ENCODE measurements at regions not wholly inside any gene's neighbourhood (a gene's known extent, or its start where the extent isn't known, plus 50 kb on each side); places are given as distances from the start of the nearest gene placed in this dataset.

GRCh38 chr2:37560241-37560848 is 111.1 kb downstream of the CDC42EP3 start:
- WGBS (ENCODE audit: low lambda C conversion rate, missing lambda C conversion rate), result 93% methylated on average over 5 of the region's 5 CpGs
- H2AFZ ChIP-seq, result no peak overlapping the region
- no peak overlapping the region for H3K4me2 ChIP-seq
- no peaks in the 10 kb centered on the region for H3K79me2 ChIP-seq
- DNase-seq (ENCODE audit: low spot score), result no peak
- H3K9me3 ChIP-seq (ENCODE audit: low read depth), result no peaks in the 10 kb centered on the region
- peaks cover 4% of the 10 kb centered on the region for H3K4me1 ChIP-seq (ENCODE audit: insufficient read depth)
- TF ChIP-seq EZH2 (IDR thresholded peaks at IDR 0.05; ENCODE audit: borderline replicate concordance) (no peak), EZH2phosphoT487 (IDR thresholded peaks at IDR 0.05; ENCODE audit: low read depth, severe bottlenecking, unreplicated experiment) (no peak), CTCF (IDR thresholded peaks at IDR 0.05; ENCODE audit: poor library complexity) (no peak)
- H3K27ac ChIP-seq, result no peak overlapping the region
- H3K4me3 ChIP-seq, result no peak overlapping the region
- H4K20me1 ChIP-seq (ENCODE audit: insufficient read depth, poor library complexity, severe bottlenecking), result no peaks in the 10 kb centered on the region
- H3K27me3 ChIP-seq, result no peaks in the 10 kb centered on the region
- no peaks in the 10 kb centered on the region for H3K36me3 ChIP-seq (replicated peaks; ENCODE audit: insufficient read depth, low read depth)
- no peaks in the 10 kb centered on the region for H3K9me2 ChIP-seq (replicated peaks; ENCODE audit: insufficient read depth)

GRCh38 chr2:37560863-37561614 is 110.4 kb downstream of the CDC42EP3 start:
- Histone ChIP-seq H4K20me1 (ENCODE audit: insufficient read depth, poor library complexity, severe bottlenecking) (no peaks in the 10 kb centered on the region), H2AFZ (no peak overlapping the region), H3K4me2 (no peak overlapping the region), H3K79me2 (no peaks in the 10 kb centered on the region), H3K9me3 (ENCODE audit: low read depth) (no peaks in the 10 kb centered on the region), H3K27ac (no peak overlapping the region), H3K9me2 (replicated peaks; ENCODE audit: insufficient read depth) (no peaks in the 10 kb centered on the region), H3K36me3 (replicated peaks; ENCODE audit: insufficient read depth, low read depth) (no peaks in the 10 kb centered on the region), H3K27me3 (no peaks in the 10 kb centered on the region), H3K4me3 (no peak overlapping the region), H3K4me1 (ENCODE audit: insufficient read depth) (peaks cover 4% of the 10 kb centered on the region)
- no peak for DNase-seq (ENCODE audit: low spot score)
- 76% methylated on average over 4 of the region's 4 CpGs for WGBS (ENCODE audit: low lambda C conversion rate, missing lambda C conversion rate)
- no peak for TF ChIP-seq EZH2phosphoT487 (IDR thresholded peaks at IDR 0.05; ENCODE audit: low read depth, severe bottlenecking, unreplicated experiment)
- no peak for TF ChIP-seq EZH2 (IDR thresholded peaks at IDR 0.05; ENCODE audit: borderline replicate concordance)
- TF ChIP-seq CTCF (IDR thresholded peaks at IDR 0.05; ENCODE audit: poor library complexity), result no peak

- Histone ChIP-seq H3K36me3 (replicated peaks; ENCODE audit: insufficient read depth, low read depth) (no peaks in the 10 kb centered on the region), H3K9me2 (replicated peaks; ENCODE audit: insufficient read depth) (no peaks in the 10 kb centered on the region), H3K27ac (no peak overlapping the region), H3K4me1 (ENCODE audit: insufficient read depth) (peaks cover 4% of the 10 kb centered on the region), H2AFZ (no peak overlapping the region), H3K27me3 (no peaks in the 10 kb centered on the region), H4K20me1 (ENCODE audit: insufficient read depth, poor library complexity, severe bottlenecking) (no peaks in the 10 kb centered on the region), H3K79me2 (no peaks in the 10 kb centered on the region), H3K9me3 (ENCODE audit: low read depth) (no peaks in the 10 kb centered on the region), H3K4me2 (no peak overlapping the region), H3K4me3 (no peak overlapping the region)
- 70% methylated on average over 5 of the region's 5 CpGs for WGBS (ENCODE audit: low lambda C conversion rate, missing lambda C conversion rate)
- TF ChIP-seq CTCF (IDR thresholded peaks at IDR 0.05; ENCODE audit: poor library complexity) (no peak), EZH2 (IDR thresholded peaks at IDR 0.05; ENCODE audit: borderline replicate concordance) (no peak), EZH2phosphoT487 (IDR thresholded peaks at IDR 0.05; ENCODE audit: low read depth, severe bottlenecking, unreplicated experiment) (no peak)
- peak; percentile 20 for DNase-seq (ENCODE audit: low spot score)
These were observed 109.5 kb downstream of the CDC42EP3 start for GRCh38 chr2:37561615-37562569.
